Transverse colon (tissue), 4 donors: ENCODE measurements at regions not wholly inside any gene's neighbourhood (a gene's known extent, or its start where the extent isn't known, plus 50 kb on each side); places are given as distances from the start of the nearest gene placed in this dataset.

Source experiments
- DNase-seq: peaks from one replicate; pipeline ENCODE4 v3.0.0-alpha.2; 2019
- H3K27ac ChIP-seq, 4 donors: fragments of 200-600 bp; sonication (generic); 2 replicates each; pipeline ENCODE4 v1.5.1; 2016 to 2018; ENCODE audit warnings: inconsistent platforms in 4 of 4
- H3K27me3 ChIP-seq: fragments of 200-600 bp; sonication (generic); 2 replicates; pipeline ENCODE4 v1.5.1; 2017; ENCODE audit warnings: inconsistent platforms
- H3K36me3 ChIP-seq, 4 donors: fragments of 200-600 bp; sonication (generic); 2 replicates each; pipeline ENCODE4 v1.5.1; 2017 to 2019; ENCODE audit warnings: inconsistent platforms in 4 of 4
- H3K4me1 ChIP-seq, 4 donors: fragments of 200-600 bp; sonication (generic); 2 replicates each; pipeline ENCODE4 v1.5.1; 2017 to 2020; ENCODE audit warnings: inconsistent platforms in 4 of 4
- H3K4me3 ChIP-seq, 4 donors: fragments of 200-600 bp; sonication (generic); 1 replicate in 1 of 4; 2 replicates in 3 of 4; pipeline versions ENCODE4 v1.5.1 to v1.6.1; 2017 to 2019; ENCODE audit warnings: inconsistent platforms in 4 of 4
- H3K9me3 ChIP-seq, 2 donors: fragments of 200-600 bp; sonication (generic); 2 replicates each; pipeline ENCODE4 v1.5.1; 2017 to 2019; ENCODE audit warnings: inconsistent platforms in 2 of 2
- EP300 ChIP-seq: sonication (generic); formaldehyde crosslinking; IDR thresholded peaks from one replicate; pipeline ENCODE4 v1.6.1; 2017; ENCODE audit warnings: antibody characterized with exemption, low read depth
- POLR2A ChIP-seq: fragments of 450-650 bp; IDR thresholded peaks from one replicate; pipeline ENCODE4 v1.6.1; 2016; ENCODE audit warnings: antibody characterized with exemption, mild to moderate bottlenecking, moderate library complexity
- POLR2AphosphoS5 ChIP-seq, 3 donors: sonication (generic); formaldehyde crosslinking; IDR thresholded peaks; one replicate each; pipeline ENCODE4 v1.6.1; 2016; ENCODE audit warnings: antibody characterized with exemption in 3 of 3
- WGBS, 2 donors: methylation state at CpG; one replicate each; pipeline ENCODE4 v1.1.5; 2018; ENCODE audit warnings: low coverage in 1 of 2; 5-methylcytosine and 5-hydroxymethylcytosine counted together
- in situ Hi-C, 4 donors: fragments of 200-750 bp; cut with MboI; loops; one replicate each; pipeline versions ENCODE4 v1.15.0 to v1.15.1; 2017; ENCODE audit warnings: low sequenced_read_pairs in 3 of 4, low pct_ligation_motif_present in 1 of 4, low pct_unique_long_range_greater_than_20kb in 1 of 4
- intact Hi-C: fragments of 100-400 bp; cut with DNase I; formaldehyde crosslinking; loops from one replicate; pipeline ENCODE4 v1.15.1; 2023; ENCODE audit warnings: low total_unique reads
- TF ChIP-seq, protein P1 (sequence below), 5 experiments: fragments of 200-600 bp in 3 of 5; fragments of 450-650 bp in 2 of 5; sonication (generic) in 3 of 5; IDR thresholded peaks; 1 replicate in 2 of 5; 2 replicates in 3 of 5; pipeline ENCODE4 v1.5.1; 2016 to 2017; ENCODE audit warnings: antibody characterized with exemption in 5 of 5, inconsistent platforms in 3 of 5, mild to moderate bottlenecking in 2 of 5, moderate library complexity in 1 of 5

DNA sequence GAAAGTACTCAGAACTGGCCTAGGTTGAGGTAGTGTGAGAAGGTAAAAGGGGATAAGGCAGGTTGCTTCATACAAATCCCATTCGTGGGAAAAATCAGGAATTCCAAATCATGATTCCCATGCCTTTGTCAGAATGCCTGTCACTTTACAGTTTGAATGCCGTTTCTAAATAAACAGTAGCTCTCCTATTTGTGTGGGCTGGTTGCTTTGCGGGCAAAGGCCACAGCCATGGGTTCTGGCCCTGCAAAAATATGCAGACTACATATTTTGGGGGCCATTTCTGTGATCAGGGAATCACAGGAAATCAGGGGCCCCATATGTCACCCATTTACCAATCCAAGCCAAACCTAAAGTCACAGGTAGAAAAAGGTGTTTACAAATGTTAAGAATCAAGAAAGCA lies 161.3 kb upstream of the BMP4 start:
- no peak for DNase-seq
- TF ChIP-seq POLR2A (no peak), POLR2AphosphoS5 (IDR thresholded peaks at IDR 0.05) (no peak), EP300 (no peak)
- TF ChIP-seq, protein P1, sequence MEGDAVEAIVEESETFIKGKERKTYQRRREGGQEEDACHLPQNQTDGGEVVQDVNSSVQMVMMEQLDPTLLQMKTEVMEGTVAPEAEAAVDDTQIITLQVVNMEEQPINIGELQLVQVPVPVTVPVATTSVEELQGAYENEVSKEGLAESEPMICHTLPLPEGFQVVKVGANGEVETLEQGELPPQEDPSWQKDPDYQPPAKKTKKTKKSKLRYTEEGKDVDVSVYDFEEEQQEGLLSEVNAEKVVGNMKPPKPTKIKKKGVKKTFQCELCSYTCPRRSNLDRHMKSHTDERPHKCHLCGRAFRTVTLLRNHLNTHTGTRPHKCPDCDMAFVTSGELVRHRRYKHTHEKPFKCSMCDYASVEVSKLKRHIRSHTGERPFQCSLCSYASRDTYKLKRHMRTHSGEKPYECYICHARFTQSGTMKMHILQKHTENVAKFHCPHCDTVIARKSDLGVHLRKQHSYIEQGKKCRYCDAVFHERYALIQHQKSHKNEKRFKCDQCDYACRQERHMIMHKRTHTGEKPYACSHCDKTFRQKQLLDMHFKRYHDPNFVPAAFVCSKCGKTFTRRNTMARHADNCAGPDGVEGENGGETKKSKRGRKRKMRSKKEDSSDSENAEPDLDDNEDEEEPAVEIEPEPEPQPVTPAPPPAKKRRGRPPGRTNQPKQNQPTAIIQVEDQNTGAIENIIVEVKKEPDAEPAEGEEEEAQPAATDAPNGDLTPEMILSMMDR (IDR thresholded peaks at IDR 0.05): no peak
- Histone ChIP-seq H3K9me3 (no peaks in the 10 kb centered on the region), H3K27me3 (no peaks in the 10 kb centered on the region), H3K27ac (no peak overlapping the region), H3K4me1 (peaks cover 0 to 13% (median 0%) of the 10 kb centered on the region in 4 donors), H3K4me3 (no peak overlapping the region), H3K36me3 (no peaks in the 10 kb centered on the region)
- in situ Hi-C loops: no loop called here
- 33 to 71% methylated on average over 1 to 3 of the region's 3 CpGs for WGBS, 2 donors
- intact Hi-C loops: no loop called here

DNA sequence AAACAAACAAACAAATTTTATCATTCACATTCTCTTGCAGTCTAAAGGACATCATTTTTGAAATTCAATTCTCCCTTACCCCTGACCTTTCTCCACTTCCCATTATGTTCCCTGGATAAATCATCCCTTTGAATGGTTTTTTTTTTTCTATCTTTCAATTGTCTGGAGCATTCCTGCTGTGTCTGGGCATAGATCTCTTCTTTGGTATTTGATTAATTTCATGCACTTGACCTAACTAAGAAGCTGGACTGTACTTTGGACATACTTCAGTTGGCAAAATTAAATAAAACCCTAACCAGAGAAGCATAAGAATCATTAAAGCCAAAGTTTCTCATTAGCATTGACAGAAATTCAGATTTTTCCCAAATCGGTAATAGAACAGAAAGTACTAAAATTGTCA lies 163.6 kb upstream of the BMP4 start:
- WGBS, 2 donors: 84 to 100% methylated on average over 1 of the region's 1 CpG
- Histone ChIP-seq H3K27ac (no peak overlapping the region), H3K9me3 (no peaks in the 10 kb centered on the region), H3K27me3 (no peaks in the 10 kb centered on the region), H3K36me3 (no peaks in the 10 kb centered on the region), H3K4me3 (no peak overlapping the region), H3K4me1 (peaks cover 0 to 13% (median 0%) of the 10 kb centered on the region in 4 donors)
- TF ChIP-seq EP300 (no peak), POLR2AphosphoS5 (IDR thresholded peaks at IDR 0.05) (no peak), POLR2A (no peak)
- TF ChIP-seq, protein P1 (IDR thresholded peaks at IDR 0.05): no peak
- intact Hi-C loops (no loop called here), in situ Hi-C loops (no loop called here)
- DNase-seq: no peak

DNA sequence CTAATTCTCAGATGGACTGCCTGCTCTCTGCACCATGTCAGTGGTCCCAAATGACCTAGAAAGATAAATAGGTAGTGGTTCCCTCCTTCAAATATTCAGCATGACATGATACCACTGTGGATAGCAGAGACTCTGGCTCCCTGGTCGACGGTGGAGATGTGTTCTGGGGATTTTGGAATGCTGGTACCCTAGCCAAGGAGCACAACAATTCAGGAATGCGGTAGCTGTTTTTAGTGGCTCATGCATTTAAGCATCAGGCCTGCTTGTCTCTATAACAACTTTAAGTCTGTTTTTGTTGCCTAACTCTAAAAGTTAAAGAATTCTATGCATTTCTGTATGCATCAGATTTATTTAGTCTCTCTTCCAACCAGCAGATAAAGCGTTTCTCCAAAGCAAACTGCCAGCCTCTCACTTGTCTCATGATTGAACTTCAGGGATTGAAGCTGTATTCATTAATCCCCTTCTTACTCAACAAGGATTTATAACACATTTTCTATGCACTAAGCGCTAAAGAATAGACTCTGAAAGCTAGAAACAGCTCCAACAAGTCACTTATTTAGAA lies 164.9 kb upstream of the BMP4 start:
- intact Hi-C loops (no loop called here), in situ Hi-C loops (no loop called here)
- Histone ChIP-seq H3K4me3 (no peak overlapping the region), H3K36me3 (no peaks in the 10 kb centered on the region), H3K9me3 (no peaks in the 10 kb centered on the region), H3K27me3 (no peaks in the 10 kb centered on the region), H3K27ac (no peak overlapping the region), H3K4me1 (peaks cover 0 to 11% (median 0%) of the 10 kb centered on the region in 4 donors)
- no peak for TF ChIP-seq POLR2AphosphoS5 (IDR thresholded peaks at IDR 0.05)
- TF ChIP-seq, protein P1 (IDR thresholded peaks at IDR 0.05): no peak
- TF ChIP-seq EP300: no peak
- no peak for TF ChIP-seq POLR2A
- WGBS, 2 donors: 68 to 73% methylated on average over 5 of the region's 5 CpGs
- no peak for DNase-seq

DNA sequence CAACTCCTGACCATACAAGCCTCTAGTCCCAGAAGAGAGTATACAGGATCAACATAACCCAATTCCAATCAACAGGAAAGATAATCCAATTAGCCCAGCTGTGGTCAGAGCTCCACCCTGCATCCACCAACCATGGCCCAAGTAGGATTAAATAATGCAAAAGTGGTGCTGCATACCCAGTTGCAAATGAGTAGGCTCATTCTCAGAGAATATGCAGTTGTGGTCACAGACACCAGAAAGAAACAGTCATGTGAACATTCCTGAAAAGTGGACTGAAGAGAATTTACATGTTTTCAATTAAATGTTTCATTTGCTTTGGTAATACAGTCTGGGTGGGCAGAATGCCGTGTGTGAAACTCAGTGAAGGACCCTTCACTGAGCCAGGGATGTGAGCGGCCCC lies 167.2 kb upstream of the BMP4 start:
- in situ Hi-C loops (no loop called here), intact Hi-C loops (no loop called here)
- no peaks in the 10 kb centered on the region for H3K27me3 ChIP-seq
- H3K27ac ChIP-seq: no peak overlapping the region
- no peak for DNase-seq
- no peak overlapping the region for H3K4me3 ChIP-seq
- 74 to 100% methylated on average over 2 of the region's 2 CpGs for WGBS, 2 donors
- H3K4me1 ChIP-seq: no peaks in the 10 kb centered on the region
- H3K9me3 ChIP-seq: no peaks in the 10 kb centered on the region
- no peaks in the 10 kb centered on the region for H3K36me3 ChIP-seq
- TF ChIP-seq POLR2A (no peak), EP300 (no peak), POLR2AphosphoS5 (IDR thresholded peaks at IDR 0.05) (no peak)
- TF ChIP-seq, protein P1 (IDR thresholded peaks at IDR 0.05): no peak
